Right atrium auricular region (tissue), 2 donors: ENCODE measurements at regions not wholly inside any gene's neighbourhood (a gene's known extent, or its start where the extent isn't known, plus 50 kb on each side); places are given as distances from the start of the nearest gene placed in this dataset.

Experiments used
- DNase-seq: peaks from one replicate; pipeline ENCODE4 v3.0.0-alpha.2; 2019; ENCODE audit warnings: low spot score
- H3K27ac ChIP-seq, 2 donors: fragments of 200-600 bp; sonication (generic); 1 replicate in 1 of 2; 2 replicates in 1 of 2; pipeline ENCODE4 v1.5.1; 2016 to 2019
- H3K27me3 ChIP-seq, 2 donors: fragments of 200-600 bp; sonication (generic); one replicate each; pipeline versions ENCODE4 v1.5.1 to v1.6.0; 2017 to 2019
- H3K36me3 ChIP-seq: fragments of 200-600 bp; sonication (generic); one replicate; pipeline ENCODE4 v1.5.1; 2016
- H3K4me1 ChIP-seq, 2 donors: fragments of 200-600 bp; sonication (generic); one replicate each; pipeline versions ENCODE4 v1.5.1 to v1.6.0; 2017 to 2019
- H3K4me3 ChIP-seq, 2 donors: fragments of 200-600 bp; sonication (generic); 1 replicate in 1 of 2; 2 replicates in 1 of 2; pipeline ENCODE4 v1.5.1; 2017 to 2019; ENCODE audit warnings: mild to moderate bottlenecking in 1 of 2, moderate library complexity in 1 of 2
- H3K9me3 ChIP-seq, 2 donors: fragments of 200-600 bp; sonication (generic); one replicate each; pipeline ENCODE4 v1.5.1; 2019
- CTCF ChIP-seq, 2 donors: fragments of 200-600 bp; sonication (generic); IDR thresholded peaks; one replicate each; pipeline ENCODE4 v1.5.1; 2019; ENCODE audit warnings: antibody characterized with exemption in 2 of 2

GRCh38 chr16:50455288-50455845, 86.6 kb upstream of the BRD7 start:
- DNase-seq, result no peak
- no peaks in the 10 kb centered on the region for H3K27me3 ChIP-seq
- H3K36me3 ChIP-seq, result no peaks in the 10 kb centered on the region
- no peak for TF ChIP-seq CTCF (IDR thresholded peaks at IDR 0.05)
- H3K4me1 ChIP-seq, result no peaks in the 10 kb centered on the region
- H3K9me3 ChIP-seq, result no peaks in the 10 kb centered on the region
- H3K27ac ChIP-seq, result no peak overlapping the region
- H3K4me3 ChIP-seq, result no peak overlapping the region

- no peaks in the 10 kb centered on the region for H3K36me3 ChIP-seq
- no peak for TF ChIP-seq CTCF (IDR thresholded peaks at IDR 0.05)
- H3K4me3 ChIP-seq, result no peak overlapping the region
- no peak overlapping the region for H3K27ac ChIP-seq
- no peaks in the 10 kb centered on the region for H3K9me3 ChIP-seq
- no peak for DNase-seq
- H3K4me1 ChIP-seq, result no peaks in the 10 kb centered on the region
- H3K27me3 ChIP-seq, result no peaks in the 10 kb centered on the region
Measured at GRCh38 chr16:50453446-50453845, 84.7 kb upstream of the BRD7 start.

DNA sequence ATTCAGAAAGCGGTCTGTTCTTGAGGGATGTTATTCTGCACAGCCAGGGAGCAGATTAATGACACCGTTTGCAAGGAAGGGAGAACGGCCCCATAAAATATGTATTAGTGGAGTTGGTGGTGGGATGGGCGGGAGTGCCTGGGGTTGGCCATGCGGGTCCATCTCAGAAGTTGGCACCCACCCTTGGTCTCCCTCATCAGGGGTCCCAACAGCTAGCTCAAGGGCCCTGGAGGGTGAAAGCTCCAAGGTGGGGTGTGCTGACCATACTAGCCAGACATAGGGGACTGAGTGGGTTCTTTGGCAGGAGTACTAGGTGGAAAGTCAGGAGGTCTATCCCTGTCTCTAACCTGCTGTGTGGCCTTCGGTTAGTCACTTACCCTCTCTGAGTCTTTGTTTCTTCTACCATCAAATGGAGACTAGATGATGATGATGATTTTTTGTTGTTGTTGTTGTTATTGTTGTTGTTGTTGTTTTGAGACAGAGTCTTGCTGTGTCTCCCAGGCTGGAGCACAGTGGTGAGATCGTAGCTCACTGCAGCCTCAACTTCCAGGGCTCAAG, 83.2 kb upstream of the BRD7 start:
- Histone ChIP-seq H3K27ac (no peak overlapping the region), H3K4me1 (no peaks in the 10 kb centered on the region), H3K27me3 (peaks cover 0 to 5% of the 10 kb centered on the region in 2 donors), H3K9me3 (no peaks in the 10 kb centered on the region), H3K36me3 (no peaks in the 10 kb centered on the region), H3K4me3 (no peak overlapping the region)
- no peak for DNase-seq
- no peak for TF ChIP-seq CTCF (IDR thresholded peaks at IDR 0.05)

- TF ChIP-seq CTCF (IDR thresholded peaks at IDR 0.05), result no peak
- Histone ChIP-seq H3K4me1 (no peaks in the 10 kb centered on the region), H3K9me3 (no peaks in the 10 kb centered on the region), H3K27me3 (peaks cover 0 to 5% of the 10 kb centered on the region in 2 donors), H3K27ac (no peak overlapping the region), H3K4me3 (no peak overlapping the region), H3K36me3 (no peaks in the 10 kb centered on the region)
- DNase-seq, result no peak
Measured at GRCh38 chr16:50450957-50451356, 82.2 kb upstream of the BRD7 start.

GRCh38 chr16:50449800-50450199, 81.0 kb upstream of the BRD7 start:
- Histone ChIP-seq H3K27me3 (peaks cover 0 to 5% of the 10 kb centered on the region in 2 donors), H3K27ac (no peak overlapping the region), H3K4me3 (no peak overlapping the region), H3K4me1 (no peaks in the 10 kb centered on the region), H3K36me3 (no peaks in the 10 kb centered on the region), H3K9me3 (no peaks in the 10 kb centered on the region)
- TF ChIP-seq CTCF (IDR thresholded peaks at IDR 0.05), result no peak
- DNase-seq, result no peak

DNA sequence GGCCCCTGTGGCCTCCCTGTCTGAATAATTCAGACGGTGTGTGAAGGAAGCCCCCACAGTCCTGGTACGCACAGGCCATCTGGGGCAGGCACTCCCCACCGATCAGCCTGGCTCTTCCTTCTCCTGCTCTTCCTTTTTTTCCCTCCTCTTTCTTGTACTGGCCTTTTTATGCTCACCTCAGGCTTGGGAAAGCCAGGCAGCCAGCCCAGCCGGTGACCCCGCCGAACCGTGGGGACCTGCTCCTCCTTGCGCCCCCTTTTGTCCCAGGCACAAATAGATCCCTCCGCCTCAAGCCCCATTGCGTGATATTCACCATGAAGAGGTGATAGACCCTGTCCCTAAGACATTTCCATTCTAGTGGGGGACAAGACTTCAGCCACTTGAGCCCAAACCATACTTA, 80.2 kb upstream of the BRD7 start:
- no peak overlapping the region for H3K4me3 ChIP-seq
- H3K27me3 ChIP-seq, result peaks cover 0 to 5% of the 10 kb centered on the region in 2 donors
- no peaks in the 10 kb centered on the region for H3K36me3 ChIP-seq
- no peak for DNase-seq
- no peaks in the 10 kb centered on the region for H3K4me1 ChIP-seq
- H3K9me3 ChIP-seq, result no peaks in the 10 kb centered on the region
- no peak for TF ChIP-seq CTCF (IDR thresholded peaks at IDR 0.05)
- H3K27ac ChIP-seq, result no peak overlapping the region
